Endothelial cell of umbilical vein (primary cell): ENCODE measurements at regions not wholly inside any gene's neighbourhood (a gene's known extent, or its start where the extent isn't known, plus 50 kb on each side); places are given as distances from the start of the nearest gene placed in this dataset.

ENCODE experiments used
- BruUV-seq: library from RNA; stranded (reverse); fragments of 400-500 nt; replicated peaks from 2 replicates; lab custom pipeline; 2021; lab: Mats Ljungman, UMichigan
- CTCF ChIA-PET: fragments of 300-600, 350-600 bp; sonication (Branson Sonifier 250); formaldehyde crosslinking; loops from one replicate; lab custom pipeline; 2021; ENCODE audit warnings: antibody characterized with exemption, inconsistent platforms; lab: Charles Lee
- POLR2A ChIA-PET: fragments of 300-600, 350-600 bp; sonication (Branson Sonifier 250); formaldehyde crosslinking; loops from one replicate; lab custom pipeline; 2021; ENCODE audit warnings: antibody characterized with exemption, inconsistent platforms; lab: Charles Lee
- DNase-seq: peaks from one replicate; pipeline ENCODE4 v3.0.0-alpha.2; 2011; ENCODE audit warnings: low read depth, low spot score
- FAIRE-seq: peaks from 2 replicates; lab custom pipeline; 2011; peaks lifted over from hg19 to GRCh38; lab: Jason Lieb, UNC
- H2AFZ ChIP-seq: 2 replicates; pipeline ENCODE4 v1.6.0; 2012; ENCODE audit warnings: low read depth, low read length, control low read depth, inconsistent platforms
- H3K27ac ChIP-seq: 2 replicates; pipeline ENCODE4 v1.5.1; 2011; ENCODE audit warnings: low read depth, mild to moderate bottlenecking, control low read depth, low read length, moderate library complexity; ENCODE audit not compliant: insufficient read depth
- H3K27me3 ChIP-seq, 2 experiments: 2 replicates each; pipeline versions ENCODE4 v1.6.0 to v1.6.1; 2011; ENCODE audit warnings: low read length in 2 of 2, mixed read lengths in 1 of 2; ENCODE audit not compliant: control insufficient read depth in 2 of 2, insufficient read depth in 2 of 2
- H3K36me3 ChIP-seq, 2 experiments: 2 replicates in 1 of 2; 3 replicates in 1 of 2; pipeline ENCODE4 v1.5.1; 2011; ENCODE audit warnings: low read length in 2 of 2, mild to moderate bottlenecking in 1 of 2, moderate library complexity in 1 of 2; ENCODE audit not compliant: control insufficient read depth in 2 of 2, insufficient read depth in 2 of 2; ENCODE audit errors: extremely low read depth in 1 of 2
- H3K4me1 ChIP-seq: 3 replicates; pipeline ENCODE4 v1.5.1; 2011; ENCODE audit warnings: mild to moderate bottlenecking, low read length; ENCODE audit not compliant: control insufficient read depth, insufficient read depth; ENCODE audit errors: extremely low read depth
- H3K4me2 ChIP-seq: 2 replicates; pipeline ENCODE4 v1.6.1; 2011; ENCODE audit warnings: low read length, control low read depth, mixed read lengths; ENCODE audit not compliant: insufficient read depth
- H3K4me3 ChIP-seq, 3 experiments: fragments of 200-600 bp in 1 of 3; sonication (generic), shearing (Covaris generic) in 1 of 3; replicated peaks in 1 of 3; 2 replicates each; pipeline ENCODE4 v1.5.1; 2011 to 2016; ENCODE audit warnings: control low read depth in 3 of 3, low read length in 3 of 3, mild to moderate bottlenecking in 2 of 3, inconsistent platforms in 1 of 3, low read depth in 1 of 3, moderate library complexity in 1 of 3; ENCODE audit not compliant: insufficient read depth in 1 of 3
- H3K79me2 ChIP-seq: 2 replicates; pipeline ENCODE4 v1.6.0; 2012; ENCODE audit warnings: low read length, inconsistent platforms; ENCODE audit not compliant: control insufficient read depth, insufficient read depth
- H3K9ac ChIP-seq: replicated peaks from 2 replicates; pipeline ENCODE3; 2011; ENCODE audit warnings: low read length, control low read depth; ENCODE audit not compliant: insufficient read depth; ENCODE audit errors: extremely low read depth
- H3K9me1 ChIP-seq: replicated peaks from 3 replicates; pipeline ENCODE4 v1.6.0; 2011; ENCODE audit warnings: mild to moderate bottlenecking, low read length; ENCODE audit not compliant: control insufficient read depth, insufficient read depth; ENCODE audit errors: extremely low read depth
- H3K9me3 ChIP-seq: replicated peaks from 2 replicates; pipeline ENCODE4 v1.5.1; 2012; ENCODE audit warnings: low read length, inconsistent platforms; ENCODE audit not compliant: control insufficient read depth, insufficient read depth
- H4K20me1 ChIP-seq: replicated peaks from 2 replicates; pipeline ENCODE3; 2011; ENCODE audit warnings: mild to moderate bottlenecking, low read length; ENCODE audit not compliant: control insufficient read depth, insufficient read depth; ENCODE audit errors: extremely low read depth
- EZH2 ChIP-seq: IDR thresholded peaks from 2 replicates; pipeline ENCODE4 v1.6.1; 2012; ENCODE audit warnings: borderline replicate concordance, low read depth, mild to moderate bottlenecking, moderate library complexity, low read length, inconsistent platforms; ENCODE audit not compliant: severe bottlenecking
- FOS ChIP-seq: IDR thresholded peaks from 2 replicates; pipeline ENCODE4 v1.6.1; 2011; ENCODE audit warnings: mild to moderate bottlenecking, low read length, moderate library complexity, borderline replicate concordance; ENCODE audit not compliant: insufficient read depth
- GATA2 ChIP-seq: IDR thresholded peaks from 2 replicates; pipeline ENCODE4 v1.7.0; 2011; ENCODE audit warnings: low read depth, mild to moderate bottlenecking, moderate library complexity, mixed read lengths, low read length; ENCODE audit not compliant: insufficient read length, insufficient read depth
- JUN ChIP-seq: IDR thresholded peaks from 2 replicates; pipeline ENCODE4 v1.6.1; 2011; ENCODE audit warnings: borderline replicate concordance, low read depth; ENCODE audit not compliant: insufficient read length, insufficient read depth
- MYC ChIP-seq: IDR thresholded peaks from one replicate; pipeline ENCODE4 v1.6.1; 2011; ENCODE audit warnings: mild to moderate bottlenecking, low read depth, low read length
- POLR2A ChIP-seq: IDR thresholded peaks from 2 replicates; pipeline ENCODE4 v1.6.1; 2012; ENCODE audit warnings: low read depth, mild to moderate bottlenecking, control low read depth, low read length
- POLR2AphosphoS5 ChIP-seq: IDR thresholded peaks from 2 replicates; pipeline ENCODE4 v1.6.1; 2012; ENCODE audit warnings: low read depth, mild to moderate bottlenecking, control low read depth, low read length, moderate library complexity; ENCODE audit not compliant: insufficient read depth
- dilution Hi-C: fragments of 300-500 bp; cut with MboI; formaldehyde crosslinking; loops from one replicate; pipeline ENCODE4 v1.15.0; 2019; ENCODE audit warnings: low sequenced_read_pairs; ENCODE audit not compliant: extremely low pct_ligation_motif_present
- intact Hi-C: fragments of 100-400 bp; cut with micrococcal nuclease; formaldehyde crosslinking; loops from one replicate; pipeline ENCODE4 v1.10.0; 2022
- TF ChIP-seq, protein P1 (sequence below): IDR thresholded peaks from 2 replicates; pipeline ENCODE4 v1.6.1; 2011; ENCODE audit not compliant: insufficient read depth, insufficient read length
- TF ChIP-seq, protein P2 (sequence below), 2 donors: IDR thresholded peaks; 1 replicate in 1 of 2; 2 replicates in 1 of 2; pipeline ENCODE4 v1.5.1; 2011; ENCODE audit warnings: low read length in 2 of 2, mild to moderate bottlenecking in 2 of 2, moderate library complexity in 2 of 2, control low read depth in 1 of 2, inconsistent platforms in 1 of 2, low read depth in 1 of 2; ENCODE audit not compliant: insufficient read depth in 1 of 2; ENCODE audit errors: extremely low read depth in 1 of 2

DNA sequence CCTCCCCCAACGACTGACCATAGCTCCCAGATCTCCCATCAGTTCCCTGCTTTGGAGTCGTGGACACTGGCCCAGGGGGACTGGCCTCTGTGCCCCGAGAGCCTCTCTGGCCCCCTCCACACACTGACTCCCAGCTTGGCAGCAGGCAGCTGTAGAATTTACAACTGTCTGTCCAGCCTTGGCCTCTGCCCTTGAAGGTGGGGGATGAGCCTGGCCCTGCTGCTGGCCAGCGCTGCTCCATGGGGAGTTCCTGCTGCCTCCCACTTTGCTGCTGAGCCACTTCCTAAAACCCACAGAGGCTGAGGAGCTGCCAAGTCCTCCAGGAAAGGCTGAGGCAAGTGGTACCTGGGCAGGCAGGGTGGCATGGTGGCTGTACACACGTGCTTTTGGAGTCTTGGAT, 147.1 kb downstream of the WDR11 start:
- CTCF ChIA-PET, result no interaction called here
- H3K4me3 ChIP-seq, result no peak overlapping the region
- no peaks in the 10 kb centered on the region for H3K9me3 ChIP-seq
- H3K36me3 ChIP-seq, result no peaks in the 10 kb centered on the region
- dilution Hi-C loops, result no loop called here
- H3K27ac ChIP-seq, result no peak overlapping the region
- no peak overlapping the region for H3K4me2 ChIP-seq
- H3K27me3 ChIP-seq, result no peaks in the 10 kb centered on the region
- intact Hi-C loops, result no loop called here
- no peaks in the 10 kb centered on the region for H3K4me1 ChIP-seq
- BruUV-seq, result no TSS peak
- no peaks in the 10 kb centered on the region for H3K9me1 ChIP-seq
- no peak overlapping the region for H3K9ac ChIP-seq
- H2AFZ ChIP-seq, result no peak overlapping the region
- DNase-seq (no peak), FAIRE-seq (no peak)
- H3K79me2 ChIP-seq, result no peaks in the 10 kb centered on the region
- no peaks in the 10 kb centered on the region for H4K20me1 ChIP-seq
- POLR2A ChIA-PET, result no interaction called here
- TF ChIP-seq GATA2 (no peak), EZH2 (no peak), JUN (no peak), MYC (no peak), POLR2AphosphoS5 (no peak), POLR2A (no peak), FOS (no peak)
- TF ChIP-seq, protein P1, sequence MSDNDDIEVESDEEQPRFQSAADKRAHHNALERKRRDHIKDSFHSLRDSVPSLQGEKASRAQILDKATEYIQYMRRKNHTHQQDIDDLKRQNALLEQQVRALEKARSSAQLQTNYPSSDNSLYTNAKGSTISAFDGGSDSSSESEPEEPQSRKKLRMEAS, result no peak
- TF ChIP-seq, protein P2, sequence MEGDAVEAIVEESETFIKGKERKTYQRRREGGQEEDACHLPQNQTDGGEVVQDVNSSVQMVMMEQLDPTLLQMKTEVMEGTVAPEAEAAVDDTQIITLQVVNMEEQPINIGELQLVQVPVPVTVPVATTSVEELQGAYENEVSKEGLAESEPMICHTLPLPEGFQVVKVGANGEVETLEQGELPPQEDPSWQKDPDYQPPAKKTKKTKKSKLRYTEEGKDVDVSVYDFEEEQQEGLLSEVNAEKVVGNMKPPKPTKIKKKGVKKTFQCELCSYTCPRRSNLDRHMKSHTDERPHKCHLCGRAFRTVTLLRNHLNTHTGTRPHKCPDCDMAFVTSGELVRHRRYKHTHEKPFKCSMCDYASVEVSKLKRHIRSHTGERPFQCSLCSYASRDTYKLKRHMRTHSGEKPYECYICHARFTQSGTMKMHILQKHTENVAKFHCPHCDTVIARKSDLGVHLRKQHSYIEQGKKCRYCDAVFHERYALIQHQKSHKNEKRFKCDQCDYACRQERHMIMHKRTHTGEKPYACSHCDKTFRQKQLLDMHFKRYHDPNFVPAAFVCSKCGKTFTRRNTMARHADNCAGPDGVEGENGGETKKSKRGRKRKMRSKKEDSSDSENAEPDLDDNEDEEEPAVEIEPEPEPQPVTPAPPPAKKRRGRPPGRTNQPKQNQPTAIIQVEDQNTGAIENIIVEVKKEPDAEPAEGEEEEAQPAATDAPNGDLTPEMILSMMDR (IDR thresholded peaks at IDR 0.05; ENCODE audit: extremely low read depth in 1 of 2, insufficient read depth in 1 of 2, low read depth in 1 of 2, low read length in 2 of 2), result no peak
